Spleen (tissue), 11 donors: ENCODE measurements at regions not wholly inside any gene's neighbourhood (a gene's known extent, or its start where the extent isn't known, plus 50 kb on each side); places are given as distances from the start of the nearest gene placed in this dataset.

ENCODE experiments used
- DNase-seq: peaks from one replicate; pipeline ENCODE4 v3.0.0-alpha.2; 2020
- H3K27ac ChIP-seq, 8 donors: fragments of 200-600 bp; sonication (generic) in 7 of 8; 1 replicate in 4 of 8; 2 replicates in 4 of 8; pipeline versions ENCODE4 v1.5.0 to v1.8.0; 2016 to 2021; ENCODE audit warnings: inconsistent platforms in 4 of 8, mild to moderate bottlenecking in 4 of 8, moderate library complexity in 1 of 8
- H3K27me3 ChIP-seq, 7 donors: fragments of 200-600 bp; sonication (generic) in 6 of 7; replicated peaks in 1 of 7; 1 replicate in 4 of 7; 2 replicates in 3 of 7; pipeline versions ENCODE4 v1.5.0 to v1.8.0; 2016 to 2021; ENCODE audit warnings: inconsistent platforms in 3 of 7, mild to moderate bottlenecking in 1 of 7
- H3K36me3 ChIP-seq, 6 donors: fragments of 200-600 bp; sonication (generic) in 5 of 6; 1 replicate in 4 of 6; 2 replicates in 2 of 6; pipeline versions ENCODE4 v1.5.0 to v1.8.0; 2016 to 2021; ENCODE audit warnings: inconsistent platforms in 2 of 6
- H3K4me1 ChIP-seq, 6 donors: fragments of 200-600 bp; sonication (generic) in 5 of 6; 1 replicate in 3 of 6; 2 replicates in 3 of 6; pipeline versions ENCODE4 v1.5.0 to v1.8.0; 2016 to 2021; ENCODE audit warnings: inconsistent platforms in 3 of 6
- H3K4me3 ChIP-seq, 8 donors: fragments of 200-600 bp; sonication (generic) in 7 of 8; 1 replicate in 4 of 8; 2 replicates in 4 of 8; pipeline versions ENCODE4 v1.5.0 to v1.8.0; 2016 to 2021; ENCODE audit warnings: inconsistent platforms in 4 of 8, mild to moderate bottlenecking in 4 of 8, moderate library complexity in 2 of 8
- H3K9me3 ChIP-seq, 8 donors: fragments of 200-600 bp; sonication (generic) in 7 of 8; 1 replicate in 4 of 8; 2 replicates in 4 of 8; pipeline versions ENCODE4 v1.5.0 to v1.8.0; 2016 to 2021; ENCODE audit warnings: inconsistent platforms in 4 of 8
- CTCF ChIP-seq, 11 experiments: fragments of 200-600 bp in 7 of 11; fragments of 450-650 bp in 4 of 11; sonication (generic) in 4 of 11; IDR thresholded peaks in 8 of 11; conservative IDR thresholded peaks in 3 of 11; 1 replicate in 7 of 11; 2 replicates in 4 of 11; pipeline versions ENCODE4 v1.4.0 to v1.8.0; 2016 to 2021; ENCODE audit warnings: antibody characterized with exemption in 11 of 11, inconsistent platforms in 4 of 11, mild to moderate bottlenecking in 1 of 11
- POLR2A ChIP-seq, 3 donors: fragments of 450-650 bp; IDR thresholded peaks; one replicate each; pipeline ENCODE4 v1.5.1; 2017; ENCODE audit warnings: antibody characterized with exemption in 3 of 3, mild to moderate bottlenecking in 1 of 3
- POLR2AphosphoS5 ChIP-seq, 3 donors: sonication (generic); formaldehyde crosslinking; IDR thresholded peaks; one replicate each; pipeline ENCODE4 v1.5.1; 2017; ENCODE audit warnings: antibody characterized with exemption in 3 of 3
- WGBS, 5 donors: extraction: QIAGEN DNeasy Blood & Tissue Kit in 3 of 5; methylation state at CpG; one replicate each; pipeline versions ENCODE4 v1.1.5 to v1.1.7; 2013 to 2018; 5-methylcytosine and 5-hydroxymethylcytosine counted together
- intact Hi-C: fragments of 100-400 bp; cut with DNase I; formaldehyde crosslinking; loops from one replicate; pipeline ENCODE4 v1.15.0; 2023; ENCODE audit warnings: low total_unique reads
- donor health status: healthy with polysubstance abuse.
- donor health status: DM: no; HTN: no; CAD: no; lungs with moderate emphysema.
- donor health status: DM: no; HTN: no; CAD: no.
- donor health status: Bipolar disorder and iron deficiency.
- donor health status: healthy.
- donor health status: DM: no; HTN: no; CAD: no.
- donor health status: DM: yes; HTN: yes; CAD: no.

- WGBS, 5 donors: 93 to 97% (median 94%) methylated on average over 4 of the region's 4 CpGs
- no peak overlapping the region for H3K4me3 ChIP-seq
- no peaks in the 10 kb centered on the region for H3K27me3 ChIP-seq
- H3K9me3 ChIP-seq: peaks cover 0 to 9% (median 4%) of the 10 kb centered on the region in 8 donors
- no peak for DNase-seq
- H3K36me3 ChIP-seq: peaks cover 0 to 4% (median 0%) of the 10 kb centered on the region in 6 donors
- no peak overlapping the region for H3K27ac ChIP-seq
- intact Hi-C loops: no loop called here
- TF ChIP-seq POLR2AphosphoS5 (IDR thresholded peaks at IDR 0.05): no peak
- TF ChIP-seq CTCF (IDR thresholded peaks at IDR 0.05 in 8 of 11, conservative IDR thresholded peaks at IDR 0.05 in 3 of 11): no peak
- TF ChIP-seq POLR2A (IDR thresholded peaks at IDR 0.05): no peak
- peaks cover 0 to 14% (median 2%) of the 10 kb centered on the region in 6 donors for H3K4me1 ChIP-seq
These were observed 56.9 kb upstream of the WIPF1 start for GRCh38 chr2:174654419-174654941.

- intact Hi-C loops: no loop called here
- Histone ChIP-seq H3K27ac (no peak overlapping the region), H3K4me1 (no peaks in the 10 kb centered on the region), H3K4me3 (no peak overlapping the region), H3K36me3 (no peaks in the 10 kb centered on the region), H3K27me3 (no peaks in the 10 kb centered on the region), H3K9me3 (peaks cover 0 to 12% (median 6%) of the 10 kb centered on the region in 8 donors)
- 91 to 95% (median 91%) methylated on average over 4 of the region's 4 CpGs for WGBS, 5 donors
- no peak for DNase-seq
- no peak for TF ChIP-seq POLR2A (IDR thresholded peaks at IDR 0.05)
- no peak for TF ChIP-seq CTCF (IDR thresholded peaks at IDR 0.05 in 8 of 11, conservative IDR thresholded peaks at IDR 0.05 in 3 of 11)
- no peak for TF ChIP-seq POLR2AphosphoS5 (IDR thresholded peaks at IDR 0.05)
These were observed 51.3 kb upstream of the WIPF1 start for GRCh38 chr2:174648896-174649295.
